NCI-H748 (cell line): ENCODE measurements at regions not wholly inside any gene's neighbourhood (a gene's known extent, or its start where the extent isn't known, plus 50 kb on each side); places are given as distances from the start of the nearest gene placed in this dataset.
"Not testable (repeated sequence)": the region's sequence is repeated elsewhere in the genome, so short reads cannot be mapped to it uniquely, and the experiment has no call there.

Experiments used
- DNase-seq: peaks from one replicate; lab custom pipeline; 2025; ENCODE audit not compliant: unreplicated experiment; lab: John Stamatoyannopoulos, UW

DNA sequence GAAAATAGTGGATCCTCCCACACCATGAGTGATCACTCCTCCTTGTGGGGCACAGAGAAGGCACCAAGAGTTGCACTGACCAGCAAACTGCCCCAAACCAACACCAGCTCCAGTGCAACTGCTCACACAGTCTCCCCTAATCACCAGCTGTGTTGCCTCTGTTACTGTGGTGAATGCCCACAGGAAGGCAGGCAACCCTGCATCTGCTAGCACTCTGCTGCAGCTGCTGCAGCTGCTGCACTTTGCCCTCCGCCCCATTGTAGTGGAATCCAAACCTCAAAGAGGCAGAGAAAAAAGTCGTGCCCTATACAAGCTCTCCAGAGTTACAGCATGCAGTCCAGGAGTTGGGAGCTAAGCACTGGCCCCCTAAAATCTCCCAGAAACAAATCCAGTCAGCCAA is 339.6 kb downstream of the TRIM36 start:
- no peak for DNase-seq

DNA sequence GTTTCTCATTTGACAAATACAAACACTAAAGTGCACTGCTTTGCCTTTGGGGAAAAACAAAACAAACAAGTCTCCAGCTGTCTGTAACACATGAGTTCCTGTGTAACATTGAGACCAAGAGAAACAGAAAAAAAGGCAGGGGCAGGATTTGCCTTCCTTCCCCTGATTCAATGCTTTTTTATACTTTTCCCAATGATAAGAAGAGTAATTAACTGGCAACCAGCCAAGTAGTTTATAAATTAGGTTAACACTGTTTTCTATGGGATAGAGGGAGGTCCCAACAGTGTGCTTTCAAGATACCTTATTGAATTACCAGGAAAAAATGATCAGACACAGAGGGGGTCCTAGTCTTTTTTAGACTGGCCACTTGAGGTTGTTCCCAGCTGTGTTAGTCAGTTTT is 346.8 kb downstream of the TRIM36 start:
- no peak for DNase-seq

DNA sequence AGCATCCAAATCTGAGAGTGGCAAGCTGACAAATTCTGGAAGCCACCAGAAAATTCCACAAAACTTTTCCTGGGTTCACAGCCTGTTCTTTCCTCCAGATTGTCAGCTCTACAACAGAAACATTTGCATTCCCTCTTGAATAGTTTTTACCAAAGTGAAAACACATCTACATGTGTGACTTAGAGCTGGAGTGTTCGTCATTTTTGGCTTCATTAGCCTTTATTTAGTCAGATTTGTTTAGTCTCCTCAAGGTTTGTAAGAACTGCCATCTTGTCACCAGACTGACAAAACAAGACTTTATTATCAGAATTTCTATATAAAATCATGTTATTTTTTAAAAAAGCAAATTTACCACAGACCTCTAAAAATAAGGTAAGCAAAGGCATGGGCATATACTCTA is 347.3 kb downstream of the TRIM36 start:
- DNase-seq = no peak

DNA sequence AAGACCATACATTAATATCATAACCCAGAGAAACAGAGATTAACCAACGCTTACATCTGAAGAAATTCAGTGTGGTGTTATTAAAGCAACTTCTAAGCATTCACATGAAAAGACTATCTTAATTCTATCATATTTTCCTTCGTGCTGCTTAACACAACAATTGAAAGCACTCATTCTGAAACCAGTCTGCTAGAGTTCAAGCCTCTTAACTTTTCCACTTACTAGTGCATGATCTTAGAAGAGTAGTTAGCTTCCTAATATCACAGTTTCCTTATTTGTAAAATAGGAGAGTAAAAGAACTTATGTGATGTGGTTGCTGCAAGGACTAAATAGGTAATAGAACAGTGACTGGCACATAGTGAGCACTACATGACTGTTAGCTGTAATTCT is 379.3 kb downstream of the TRIM36 start:
- DNase-seq = no peak

DNA sequence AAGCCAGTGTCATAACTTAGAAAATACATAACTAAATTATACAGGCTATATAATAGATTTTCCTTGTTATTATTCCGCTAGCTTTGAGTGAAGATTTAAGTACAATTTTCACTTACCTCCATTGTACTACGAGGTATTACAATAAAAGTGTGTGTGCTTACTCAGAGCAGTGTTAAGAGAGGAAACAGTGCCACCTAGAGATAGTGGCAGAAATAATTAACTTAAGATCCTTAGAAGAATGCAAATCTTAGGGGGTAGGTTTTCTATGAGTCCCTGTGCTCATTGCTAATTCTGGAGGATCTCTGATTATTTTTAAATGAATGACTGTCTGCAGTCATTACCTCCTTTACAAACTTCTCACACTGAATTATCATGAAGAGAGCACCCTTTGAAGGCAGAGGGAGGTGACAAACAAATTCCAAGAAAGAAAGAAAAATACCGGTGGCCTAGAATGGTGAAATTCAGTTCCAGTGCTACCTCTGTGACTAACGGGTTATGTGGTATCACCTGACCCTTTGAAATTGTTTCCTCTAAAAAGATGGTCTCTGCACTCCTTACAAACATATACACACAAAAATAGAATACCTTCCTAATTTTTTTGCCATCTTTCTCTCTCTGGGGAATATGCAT is 379.8 kb downstream of the TRIM36 start:
- peak; percentile 23 for DNase-seq

DNA sequence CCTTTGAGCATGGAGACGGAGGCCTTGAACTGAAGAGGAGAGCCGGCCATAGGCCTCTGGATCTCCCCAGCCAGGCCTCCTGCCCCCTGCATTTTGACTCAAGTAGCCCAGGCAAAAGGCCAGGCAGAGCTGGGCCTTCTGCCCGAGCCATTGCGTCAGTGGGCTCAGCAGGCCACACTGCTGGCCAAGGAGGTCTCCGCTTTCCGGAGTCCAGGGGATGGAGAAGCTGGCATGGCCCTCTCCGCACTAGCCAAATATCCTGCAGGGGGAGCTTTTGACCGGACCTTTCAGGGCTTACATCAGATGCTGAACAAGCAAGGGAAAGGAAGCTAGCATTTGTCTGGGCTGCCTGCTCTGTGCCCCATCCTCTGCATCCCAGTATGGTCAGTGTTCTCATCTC is 386.8 kb downstream of the TRIM36 start:
- no peak for DNase-seq

DNA sequence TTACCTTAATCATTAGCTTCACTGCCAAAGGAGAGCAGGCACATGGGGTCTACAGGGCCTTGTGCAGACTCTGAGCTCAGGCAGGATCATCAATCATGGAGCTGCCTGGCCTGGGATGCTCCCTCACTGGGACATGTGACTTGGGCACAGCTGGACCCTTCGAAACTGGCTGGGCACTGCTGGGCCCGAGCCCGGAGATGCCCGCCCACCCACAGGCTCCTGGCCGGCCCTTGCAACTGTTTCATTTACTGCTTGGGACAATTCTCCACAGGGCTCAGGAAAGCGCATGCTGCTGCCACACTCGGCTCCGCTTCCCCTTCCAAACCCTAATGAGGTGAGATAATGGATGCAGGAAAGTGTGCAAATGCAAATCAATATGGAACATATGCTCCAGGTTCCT is 387.5 kb downstream of the TRIM36 start:
- no peak for DNase-seq

DNA sequence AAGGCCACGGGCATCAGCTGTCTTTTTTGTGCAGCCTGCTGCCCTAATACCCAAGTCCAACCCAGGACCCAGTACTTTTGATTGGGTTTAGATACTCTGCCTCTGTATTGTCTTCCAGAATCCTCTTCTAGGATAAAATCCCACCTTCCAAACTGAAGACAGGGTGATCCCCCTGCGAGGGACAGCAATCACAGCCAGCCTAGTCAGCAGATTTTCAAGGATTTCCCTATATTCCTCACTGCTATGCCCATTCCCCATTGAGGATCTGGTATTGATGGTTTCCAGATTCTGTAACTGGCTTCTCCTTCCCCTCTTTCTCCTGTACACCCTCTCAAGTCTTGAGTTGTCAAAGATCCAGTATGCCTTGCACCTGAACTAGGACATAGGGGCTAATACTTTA is 389.4 kb downstream of the TRIM36 start:
- no peak for DNase-seq

DNA sequence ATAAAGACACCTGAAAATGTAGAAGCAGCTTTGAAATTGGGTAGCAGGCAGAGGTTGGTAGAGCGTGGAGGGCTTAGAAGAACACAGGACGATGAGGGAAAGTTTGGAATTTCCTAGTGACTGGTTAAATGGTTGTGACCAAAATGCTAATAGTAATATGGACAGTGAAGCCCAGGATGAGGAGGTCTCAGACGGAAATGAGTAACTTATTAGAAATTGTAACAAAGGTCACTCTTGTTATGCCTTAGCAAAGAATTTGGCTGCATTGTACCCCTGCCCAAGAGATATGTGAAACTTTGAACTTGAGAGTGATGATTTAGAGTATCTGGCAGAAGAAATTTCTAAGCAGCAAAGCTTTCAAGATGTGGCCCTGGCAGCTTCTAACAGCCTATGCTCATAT is 382.5 kb downstream of the KCNN2 start:
- no peak for DNase-seq

DNA sequence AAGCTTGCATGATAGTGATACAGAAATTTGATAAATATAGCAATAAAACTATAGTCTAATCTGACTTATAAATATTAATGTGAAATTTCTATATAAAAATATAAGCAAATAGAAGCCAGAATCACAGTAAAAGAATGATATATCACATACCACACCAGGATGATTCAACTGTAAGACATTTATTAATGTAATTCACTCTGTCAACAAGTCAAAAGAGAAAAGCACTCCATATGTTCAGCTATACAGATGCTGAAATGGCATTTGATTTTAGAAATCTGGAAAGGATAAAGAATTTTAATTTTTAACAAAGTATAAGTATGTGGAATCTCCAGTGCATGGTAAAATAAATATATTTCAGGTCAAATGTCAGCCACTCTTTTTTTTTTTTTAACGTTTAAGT is 372.4 kb downstream of the KCNN2 start:
- DNase-seq = no peak

DNA sequence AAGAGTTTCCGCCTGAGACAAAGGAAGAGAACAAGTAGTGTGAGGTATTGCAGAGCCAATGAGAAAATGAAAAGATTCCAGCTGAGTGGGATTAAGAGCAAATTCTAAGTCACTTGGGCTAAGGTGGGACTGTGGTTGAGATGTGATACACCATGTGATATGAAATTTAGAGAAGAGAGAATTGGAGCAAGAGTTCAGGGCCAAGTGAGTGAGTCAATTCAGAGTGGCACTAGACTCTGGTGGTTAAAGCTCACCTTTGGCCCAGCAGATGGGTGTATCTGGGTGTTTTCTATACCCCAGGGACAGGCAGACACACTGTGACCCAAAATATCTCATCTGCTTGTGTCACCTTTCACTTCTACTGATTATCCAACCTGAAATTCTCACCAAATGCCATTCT is 368.1 kb downstream of the KCNN2 start:
- DNase-seq = no peak

DNA sequence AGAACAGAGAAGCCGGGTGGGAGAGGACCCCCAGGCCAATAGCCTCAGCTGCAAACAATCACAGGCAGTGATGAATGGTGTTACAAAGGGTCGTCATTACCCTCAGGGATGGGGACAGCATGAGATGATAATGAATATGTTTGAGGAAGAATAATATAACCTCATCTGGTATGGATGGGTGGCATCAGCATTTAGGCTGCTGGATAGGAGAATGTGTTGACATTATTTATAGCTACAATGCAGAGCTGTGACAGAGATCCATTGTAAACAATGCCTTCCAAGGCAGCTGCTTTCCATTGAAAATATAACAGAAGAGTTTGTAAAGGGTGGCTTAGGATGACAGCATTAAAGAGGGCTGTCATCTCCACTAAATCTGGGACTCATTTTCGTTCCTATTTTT is 365.5 kb downstream of the KCNN2 start:
- DNase-seq = no peak

DNA sequence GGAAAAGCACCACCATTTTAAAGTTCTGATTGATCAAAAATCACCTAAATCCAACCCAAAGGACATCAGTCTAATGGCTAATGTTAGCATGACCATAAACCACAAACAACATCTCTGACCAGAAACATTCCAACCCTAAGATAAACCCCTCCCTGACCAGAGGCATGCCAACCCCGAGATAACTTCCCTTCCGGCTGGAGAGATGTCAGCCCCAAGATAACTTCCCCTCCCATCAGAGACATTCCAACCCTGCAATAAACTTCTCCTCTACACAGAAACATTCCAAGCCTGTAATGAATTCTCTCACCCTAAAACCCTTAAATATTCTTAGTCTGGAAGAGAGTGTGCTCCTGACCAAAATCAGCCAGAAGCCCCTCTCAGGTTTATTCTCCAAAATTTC is 364.3 kb downstream of the KCNN2 start:
- DNase-seq = no peak

DNA sequence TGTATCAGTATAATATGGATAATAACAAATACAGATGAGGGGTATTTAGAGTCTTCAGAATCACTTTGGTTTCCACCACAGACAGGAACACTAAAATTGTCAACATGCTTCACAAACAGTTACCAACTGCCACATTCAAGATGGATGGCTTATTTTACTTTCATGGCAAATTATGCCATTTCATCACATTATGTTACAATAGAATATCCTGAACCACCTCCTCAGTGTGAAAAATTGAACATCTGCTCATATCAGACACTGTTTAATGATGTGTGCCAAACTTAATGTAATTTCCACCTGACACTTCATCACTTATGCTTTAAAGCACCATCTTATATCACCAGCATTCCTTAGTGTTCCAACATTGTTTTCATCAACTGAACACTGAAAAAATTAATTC is 357.4 kb downstream of the KCNN2 start:
- DNase-seq = no peak

DNA sequence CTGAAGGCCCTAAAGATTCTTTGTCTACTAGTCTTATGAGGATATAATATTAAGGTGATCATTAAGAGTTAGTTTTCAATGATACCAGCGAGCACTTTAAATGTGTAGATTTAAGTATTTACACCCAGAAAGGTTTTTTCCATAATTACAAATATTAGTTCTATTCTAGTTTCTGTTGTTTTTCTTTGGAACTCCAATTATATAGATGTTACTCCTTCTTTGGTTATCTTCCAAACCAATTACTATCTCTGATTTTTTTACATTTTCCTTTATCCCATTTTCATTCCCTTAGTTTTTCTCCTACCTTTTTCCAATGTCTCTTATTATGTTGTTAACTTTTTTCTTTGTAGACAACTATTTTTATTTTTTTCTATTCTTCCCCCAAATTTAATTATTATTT is 355.1 kb downstream of the KCNN2 start:
- DNase-seq = no peak

DNA sequence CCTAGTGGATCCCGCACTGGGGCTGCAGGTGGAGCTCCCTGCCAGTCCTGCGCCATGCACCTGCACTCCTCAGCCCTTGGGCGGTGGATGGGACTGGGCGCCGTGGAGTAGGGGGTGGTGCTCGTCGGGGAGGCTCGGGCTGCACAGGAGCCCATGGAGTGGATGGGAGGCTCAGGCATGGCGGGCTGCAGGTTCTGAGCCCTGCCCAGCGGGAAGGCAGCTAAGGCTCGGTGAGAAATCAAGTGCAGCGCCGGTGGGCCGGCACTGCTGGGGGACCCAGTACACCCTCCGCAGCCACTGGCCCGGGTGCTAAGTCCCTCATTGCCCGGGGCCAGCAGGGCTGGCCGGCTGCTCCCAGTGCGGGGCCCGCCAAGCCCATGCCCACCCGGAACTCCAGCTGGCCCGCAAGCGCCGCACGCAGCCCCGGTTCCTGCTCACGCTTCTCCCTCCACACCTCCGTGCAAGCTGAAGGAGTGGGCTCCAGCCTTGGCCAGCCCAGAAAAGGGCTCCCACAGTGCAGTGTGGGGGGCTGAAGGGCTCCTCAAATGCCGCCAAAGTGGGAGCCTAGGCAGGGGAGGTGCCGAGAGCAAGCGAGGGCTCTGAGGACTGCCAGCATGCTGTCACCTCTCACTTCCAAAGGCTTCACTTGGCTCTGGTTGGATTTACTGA is 342.5 kb downstream of the KCNN2 start:
- DNase-seq = not testable (repeated sequence)

DNA sequence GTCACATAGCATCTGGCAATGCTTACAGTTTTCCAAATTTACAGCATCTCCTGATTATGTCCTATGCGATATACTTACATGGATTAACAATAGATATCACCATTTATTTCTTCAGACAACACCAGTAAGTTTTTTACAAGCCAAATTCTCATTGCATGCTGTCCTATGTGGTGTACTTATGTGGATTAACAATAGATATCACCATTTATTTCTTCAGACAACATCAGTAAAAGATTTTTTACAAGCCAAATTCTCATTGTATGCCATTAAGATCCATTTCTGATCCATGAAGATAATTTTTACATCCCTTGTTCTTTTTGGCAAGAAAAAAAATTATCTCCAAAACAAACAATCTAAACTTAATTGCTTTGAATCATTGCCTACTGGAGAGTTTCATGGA is 340.9 kb downstream of the KCNN2 start:
- no peak for DNase-seq

DNA sequence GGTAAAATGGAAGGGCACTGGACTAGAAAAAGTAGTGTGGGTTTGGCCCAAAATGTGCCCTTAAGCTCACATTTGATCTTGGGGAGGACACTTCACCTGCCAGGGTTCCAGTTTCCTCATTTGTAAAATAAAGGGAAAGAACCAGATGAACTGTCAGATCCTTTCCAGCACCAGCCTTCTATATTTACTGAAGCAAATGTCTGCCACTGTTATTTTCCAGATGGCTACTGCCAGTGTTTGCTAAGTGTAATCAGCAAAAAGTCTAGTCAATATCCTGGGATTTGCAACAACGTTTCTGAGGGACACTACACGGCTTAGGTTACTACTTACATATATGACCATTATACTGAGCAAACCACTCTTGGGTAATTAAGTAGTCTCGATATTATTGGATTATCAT is 340.3 kb downstream of the KCNN2 start:
- no peak for DNase-seq

DNA sequence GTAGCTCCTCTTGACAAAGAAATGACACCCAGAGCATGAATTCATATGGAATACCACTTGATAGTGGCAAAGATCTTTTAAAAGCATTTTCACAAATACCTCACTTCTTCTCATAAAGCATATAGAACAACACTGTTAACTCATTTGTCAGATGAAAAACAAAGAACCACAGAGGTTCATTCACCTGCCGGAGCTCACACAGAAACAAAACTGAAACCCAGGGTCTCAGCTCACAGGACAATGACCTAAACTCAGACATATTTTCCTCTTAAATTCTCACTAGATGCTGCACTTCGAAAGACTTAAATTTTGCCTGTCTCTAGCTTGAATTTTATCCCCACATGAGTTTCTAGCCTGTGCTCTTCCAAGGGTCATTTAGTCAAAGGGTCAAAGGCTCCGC is 339.0 kb downstream of the KCNN2 start:
- DNase-seq = no peak

DNA sequence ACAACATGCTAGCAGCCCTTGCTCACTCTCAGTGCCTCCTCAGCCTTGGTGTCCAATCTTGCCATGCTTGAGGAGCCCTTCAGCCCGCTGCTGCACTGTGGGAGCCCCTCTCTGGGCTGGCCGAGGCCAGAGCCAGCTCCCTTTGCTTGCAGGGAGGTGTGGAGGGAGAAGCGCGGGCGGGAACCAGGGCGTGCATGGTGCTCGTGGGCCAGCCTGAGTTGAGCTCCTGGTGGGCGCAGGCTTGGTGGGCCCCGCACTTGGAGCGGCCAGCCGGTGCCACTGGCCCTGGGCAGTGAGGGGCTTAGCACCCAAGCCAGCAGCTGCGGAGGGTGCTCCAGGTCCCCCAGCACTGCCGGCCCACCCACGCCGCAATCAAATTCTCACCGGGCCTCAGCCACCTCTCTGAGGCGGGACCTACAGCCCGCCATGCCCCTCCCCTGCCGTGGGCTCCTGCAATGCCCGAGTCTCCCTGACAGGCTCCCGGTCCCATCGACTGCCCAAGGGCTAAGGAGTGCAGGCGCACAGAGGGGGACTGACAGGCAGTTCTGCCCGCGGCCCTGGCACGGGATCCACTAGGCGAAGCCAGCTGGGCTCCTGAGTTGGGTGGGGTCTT is 333.5 kb downstream of the KCNN2 start:
- no peak for DNase-seq

DNA sequence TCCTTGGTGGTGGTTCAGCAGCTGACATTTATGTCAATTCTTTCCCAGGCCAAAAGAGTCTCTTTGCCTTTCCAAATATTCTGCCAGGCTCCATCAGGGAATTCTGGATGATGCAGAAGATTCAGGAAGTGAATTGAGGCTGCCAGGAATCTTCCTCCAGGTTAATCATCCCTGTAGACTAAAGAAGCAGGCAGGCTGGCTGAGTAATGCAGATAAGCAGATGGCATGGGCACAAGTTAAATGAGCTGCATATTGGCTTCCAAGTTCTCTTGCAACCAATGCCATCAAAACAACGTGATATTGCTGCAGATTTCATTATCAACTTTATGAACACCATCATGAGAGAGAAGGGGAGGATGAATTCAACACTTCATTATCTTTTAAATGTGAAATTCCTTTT is 324.5 kb downstream of the KCNN2 start:
- DNase-seq = no peak

DNA sequence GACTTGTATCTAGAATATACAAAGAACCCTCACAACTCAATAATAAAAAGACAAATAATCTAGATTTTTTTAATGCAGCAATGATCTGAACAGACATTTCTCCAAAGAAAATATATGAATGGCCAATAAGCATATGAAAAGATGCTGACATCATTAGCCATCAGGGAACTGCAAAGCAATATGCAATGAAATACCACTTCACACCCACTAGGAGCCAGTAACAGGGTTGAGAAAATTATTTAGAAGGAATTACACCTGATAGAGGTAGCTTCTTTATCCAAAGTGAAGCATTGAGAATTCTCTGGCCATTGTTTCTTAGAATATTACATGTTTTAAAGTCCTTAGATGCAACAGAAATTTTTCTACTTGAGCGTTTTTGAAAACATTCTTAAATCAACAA is 316.9 kb downstream of the KCNN2 start:
- no peak for DNase-seq

DNA sequence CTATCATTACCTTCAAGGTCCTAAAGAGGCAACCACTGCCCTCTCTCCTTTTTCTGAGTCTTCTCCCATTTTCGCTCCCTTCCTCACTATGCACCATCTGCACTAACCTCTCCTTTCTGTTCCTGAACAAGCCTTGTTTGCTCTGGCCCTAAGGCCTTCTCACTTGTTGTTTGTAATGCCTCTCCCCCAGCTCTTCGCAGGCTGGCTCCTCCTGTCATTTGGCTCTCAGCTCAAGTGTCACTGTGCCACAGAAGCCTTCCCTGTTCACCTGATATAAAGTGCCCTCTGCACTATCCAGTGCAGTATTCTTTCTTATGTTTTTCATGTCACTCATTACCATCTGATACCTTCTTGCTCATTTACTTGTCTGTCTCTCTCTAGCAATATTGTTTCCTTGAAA is 303.7 kb downstream of the KCNN2 start:
- no peak for DNase-seq
